OCI-LY1 (cell line): ENCODE measurements at regions not wholly inside any gene's neighbourhood (a gene's known extent, or its start where the extent isn't known, plus 50 kb on each side); places are given as distances from the start of the nearest gene placed in this dataset.
"Not testable (repeated sequence)": the region's sequence is repeated elsewhere in the genome, so short reads cannot be mapped to it uniquely, and the experiment has no call there.

Experiments
- H2AFZ ChIP-seq: fragments of 200-600 bp; sonication (generic), shearing (Covaris generic); 2 replicates; pipeline ENCODE4 v1.6.0; 2014; ENCODE audit warnings: antibody characterized with exemption, mild to moderate bottlenecking, low read length
- H3F3A ChIP-seq: fragments of 200-600 bp; sonication (generic), shearing (Covaris generic); 2 replicates; pipeline ENCODE4 v1.6.0; 2014; ENCODE audit warnings: mild to moderate bottlenecking, antibody characterized with exemption, low read length, moderate library complexity; ENCODE audit not compliant: insufficient read depth
- H3K27ac ChIP-seq: fragments of 200-600 bp; sonication (generic); 2 replicates; pipeline ENCODE4 v1.5.1; 2014; ENCODE audit warnings: low read length, mixed run types, mild to moderate bottlenecking, low read depth; ENCODE audit not compliant: poor library complexity, severe bottlenecking
- H3K27me3 ChIP-seq: fragments of 200-600 bp; sonication (generic); 2 replicates; pipeline ENCODE4 v1.6.0; 2014; ENCODE audit warnings: antibody characterized with exemption, mild to moderate bottlenecking, low read length, moderate library complexity; ENCODE audit not compliant: insufficient read depth
- H3K36me3 ChIP-seq: fragments of 200-600 bp; sonication (generic); 2 replicates; pipeline ENCODE4 v1.6.1; 2014; ENCODE audit warnings: mild to moderate bottlenecking, antibody characterized with exemption, low read length, moderate library complexity, mixed read lengths; ENCODE audit not compliant: insufficient read depth
- H3K4me1 ChIP-seq: fragments of 200-600 bp; sonication (generic); 2 replicates; pipeline ENCODE4 v1.5.1; 2014; ENCODE audit warnings: mild to moderate bottlenecking, low read length, moderate library complexity; ENCODE audit not compliant: insufficient read depth, severe bottlenecking
- H3K4me2 ChIP-seq: fragments of 200-600 bp; sonication (generic), shearing (Covaris generic); 2 replicates; pipeline ENCODE4 v1.6.1; 2014; ENCODE audit warnings: low read length
- H3K4me3 ChIP-seq: fragments of 200-600 bp; sonication (generic); 2 replicates; pipeline ENCODE4 v1.5.1; 2014; ENCODE audit warnings: low read length, low read depth, mild to moderate bottlenecking, mixed read lengths; ENCODE audit not compliant: poor library complexity, severe bottlenecking
- H3K79me2 ChIP-seq: fragments of 200-600 bp; shearing (Covaris generic); 2 replicates; pipeline ENCODE4 v1.6.1; 2016; ENCODE audit warnings: mixed run types, low read length, mixed read lengths; ENCODE audit not compliant: insufficient read depth
- H3K9ac ChIP-seq: fragments of 200-600 bp; sonication (generic), shearing (Covaris generic); 2 replicates; pipeline ENCODE4 v1.6.1; 2014; ENCODE audit warnings: mild to moderate bottlenecking, low read length, mixed read lengths
- H3K9me2 ChIP-seq: fragments of 200-600 bp; sonication (generic), shearing (Covaris generic); 2 replicates; pipeline ENCODE4 v1.6.1; 2014; ENCODE audit warnings: low read depth, mild to moderate bottlenecking, low read length, mixed read lengths
- H3K9me3 ChIP-seq: fragments of 200-600 bp; shearing (Covaris generic); 2 replicates; pipeline ENCODE4 v1.6.1; 2014; ENCODE audit warnings: low read length, mixed read lengths
- H4K20me1 ChIP-seq: fragments of 200-600 bp; sonication (generic), shearing (Covaris generic); 2 replicates; pipeline ENCODE4 v1.6.0; 2016; ENCODE audit warnings: mild to moderate bottlenecking, low read length; ENCODE audit not compliant: insufficient read depth
- CTCF ChIP-seq: fragments of 200-600 bp; sonication (generic), shearing (Covaris generic); IDR thresholded peaks from 2 replicates; pipeline ENCODE4 v1.5.1; 2017; ENCODE audit warnings: mild to moderate bottlenecking, antibody characterized with exemption, low read length, moderate library complexity, mixed read lengths
- EZH2 ChIP-seq: fragments of 200-600 bp; sonication (generic), shearing (Covaris generic); IDR thresholded peaks from 2 replicates; pipeline ENCODE4 v1.8.0; 2017; ENCODE audit warnings: borderline replicate concordance, mixed run types, mild to moderate bottlenecking, antibody characterized with exemption, low read length, moderate library complexity, mixed read lengths

DNA sequence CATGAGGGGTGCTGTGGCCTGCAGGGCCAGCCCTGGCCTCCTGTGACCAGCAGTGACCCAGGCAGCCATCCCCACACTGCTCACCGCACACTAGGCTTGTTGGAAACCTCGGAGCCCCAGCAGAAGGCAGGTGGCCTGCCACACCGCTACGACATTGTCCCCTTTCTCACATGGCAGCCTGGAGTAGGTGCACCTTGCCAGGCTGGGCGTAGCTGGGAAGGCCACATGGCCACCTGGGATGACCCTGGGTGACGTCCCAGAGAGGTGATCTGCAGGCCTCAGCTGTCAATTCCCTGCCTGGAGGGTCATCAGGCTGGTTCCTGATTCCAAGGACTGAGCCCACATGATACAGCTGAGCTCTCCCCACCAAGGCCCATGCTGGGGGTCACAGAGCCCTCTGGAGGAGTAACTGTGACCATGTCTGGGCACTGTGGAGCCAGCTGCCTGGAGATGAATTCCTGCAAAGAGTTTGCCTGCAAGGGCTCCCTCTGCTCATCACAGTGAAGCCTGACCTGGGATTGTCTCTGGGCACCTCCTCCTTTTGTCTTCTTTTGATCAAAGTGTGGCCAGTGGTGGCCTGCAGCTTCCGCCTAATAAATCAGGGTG is 119.6 kb upstream of the OTOS start:
- Histone ChIP-seq H3K36me3 (no peaks in the 10 kb centered on the region), H2AFZ (no peak overlapping the region), H3K9me3 (no peaks in the 10 kb centered on the region), H3K9ac (no peak overlapping the region), H3F3A (no peaks in the 10 kb centered on the region), H3K4me2 (no peak overlapping the region), H3K9me2 (no peaks in the 10 kb centered on the region), H3K4me3 (no peak overlapping the region), H3K27ac (no peak overlapping the region), H3K27me3 (no peaks in the 10 kb centered on the region), H3K79me2 (no peaks in the 10 kb centered on the region), H3K4me1 (no peaks in the 10 kb centered on the region), H4K20me1 (no peaks in the 10 kb centered on the region)
- no peak for TF ChIP-seq CTCF
- no peak for TF ChIP-seq EZH2

- no peak for TF ChIP-seq EZH2
- no peak for TF ChIP-seq CTCF
- no peak overlapping the region for H3K4me2 ChIP-seq
- no peaks in the 10 kb centered on the region for H3K36me3 ChIP-seq
- no peak overlapping the region for H2AFZ ChIP-seq
- no peaks in the 10 kb centered on the region for H4K20me1 ChIP-seq
- H3K4me1 ChIP-seq = no peaks in the 10 kb centered on the region
- no peaks in the 10 kb centered on the region for H3K9me3 ChIP-seq
- no peaks in the 10 kb centered on the region for H3F3A ChIP-seq
- H3K27me3 ChIP-seq = no peaks in the 10 kb centered on the region
- H3K4me3 ChIP-seq = no peak overlapping the region
- no peak overlapping the region for H3K27ac ChIP-seq
- no peak overlapping the region for H3K9ac ChIP-seq
- H3K79me2 ChIP-seq = no peaks in the 10 kb centered on the region
- no peaks in the 10 kb centered on the region for H3K9me2 ChIP-seq
These were observed 120.2 kb upstream of the OTOS start for GRCh38 chr2:240260664-240261063.

- H3K9me3 ChIP-seq, H3K27ac ChIP-seq, H3K4me1 ChIP-seq, H3K79me2 ChIP-seq, H3K4me3 ChIP-seq, H3F3A ChIP-seq, H2AFZ ChIP-seq, H3K36me3 ChIP-seq, H3K9me2 ChIP-seq, H3K9ac ChIP-seq, H3K27me3 ChIP-seq, H4K20me1 ChIP-seq, H3K4me2 ChIP-seq: not testable (repeated sequence)
These were observed 122.1 kb upstream of the OTOS start for GRCh38 chr2:240262578-240262977.

- Histone ChIP-seq H3K9me3 (0 out of 2 replicates have a peak, but pooled peaks cover 3% of the 10 kb centered on the region), H3K9ac (no peak overlapping the region), H4K20me1 (no peaks in the 10 kb centered on the region), H3K9me2 (no peaks in the 10 kb centered on the region), H3K27ac (no peak overlapping the region), H3K36me3 (no peaks in the 10 kb centered on the region), H3K27me3 (no peaks in the 10 kb centered on the region), H3K79me2 (no peaks in the 10 kb centered on the region), H2AFZ (no peak overlapping the region), H3K4me1 (no peaks in the 10 kb centered on the region), H3F3A (no peaks in the 10 kb centered on the region), H3K4me3 (no peak overlapping the region), H3K4me2 (no peak overlapping the region)
- TF ChIP-seq CTCF (no peak), EZH2 (no peak)
These were observed 128.9 kb upstream of the OTOS start for GRCh38 chr2:240269380-240269779.
